Muscle of leg (tissue), 3 donors: ENCODE measurements at regions not wholly inside any gene's neighbourhood (a gene's known extent, or its start where the extent isn't known, plus 50 kb on each side); places are given as distances from the start of the nearest gene placed in this dataset.
"Not testable (repeated sequence)": the region's sequence is repeated elsewhere in the genome, so short reads cannot be mapped to it uniquely, and the experiment has no call there.

Source experiments
- DNase-seq: peaks from one replicate; pipeline ENCODE4 v3.0.0; 2013
- H3K27ac ChIP-seq: one replicate; pipeline ENCODE4 v1.5.1; 2013; ENCODE audit warnings: mild to moderate bottlenecking, low read length, control low read depth
- H3K27me3 ChIP-seq: one replicate; pipeline ENCODE4 v1.6.1; 2013; ENCODE audit warnings: low read length; ENCODE audit not compliant: control insufficient read depth, insufficient read depth
- H3K36me3 ChIP-seq: one replicate; pipeline ENCODE4 v1.6.1; 2013; ENCODE audit warnings: low read length; ENCODE audit not compliant: control insufficient read depth, insufficient read depth
- H3K4me1 ChIP-seq: one replicate; pipeline ENCODE4 v1.6.1; 2013; ENCODE audit warnings: low read length; ENCODE audit not compliant: control insufficient read depth, insufficient read depth
- H3K4me3 ChIP-seq: one replicate; pipeline ENCODE4 v1.5.1; 2013; ENCODE audit warnings: low read length, control low read depth
- H3K9me3 ChIP-seq: replicated peaks from 2 replicates; pipeline ENCODE4 v1.6.1; 2013; ENCODE audit warnings: low read depth, low read length; ENCODE audit not compliant: control insufficient read depth
- WGBS: methylation state at CpG from one replicate; pipeline ENCODE4 v1.1.5; 2013; ENCODE audit warnings: missing lambda C conversion rate; ENCODE audit not compliant: insufficient coverage; 5-methylcytosine and 5-hydroxymethylcytosine counted together

GRCh38 chr11:23606191-23606590 lies 745.9 kb upstream of the CCDC179 start:
- Histone ChIP-seq H3K36me3 (no peaks in the 10 kb centered on the region), H3K9me3 (no peaks in the 10 kb centered on the region), H3K27me3 (no peaks in the 10 kb centered on the region), H3K27ac (no peak overlapping the region), H3K4me1 (no peaks in the 10 kb centered on the region), H3K4me3 (no peak overlapping the region)
- WGBS, result no CpG with 5 or more reads among the region's 1 CpG
- DNase-seq, result no peak

GRCh38 chr11:23611726-23612125 lies 751.5 kb upstream of the CCDC179 start:
- H3K27me3 ChIP-seq, result no peaks in the 10 kb centered on the region
- H3K4me1 ChIP-seq, result no peaks in the 10 kb centered on the region
- no peak overlapping the region for H3K27ac ChIP-seq
- DNase-seq, result no peak
- H3K4me3 ChIP-seq, result no peak overlapping the region
- no peaks in the 10 kb centered on the region for H3K36me3 ChIP-seq
- 100% methylated on average over 2 of the region's 3 CpGs for WGBS
- no peaks in the 10 kb centered on the region for H3K9me3 ChIP-seq

- DNase-seq, result no peak
- no peaks in the 10 kb centered on the region for H3K4me1 ChIP-seq
- no peaks in the 10 kb centered on the region for H3K27me3 ChIP-seq
- H3K36me3 ChIP-seq, result no peaks in the 10 kb centered on the region
- H3K4me3 ChIP-seq, result no peak overlapping the region
- no peaks in the 10 kb centered on the region for H3K9me3 ChIP-seq
- no peak overlapping the region for H3K27ac ChIP-seq
Measured at GRCh38 chr11:23620617-23621016, 760.3 kb upstream of the CCDC179 start.

GRCh38 chr11:23632293-23632692 lies 772.0 kb upstream of the CCDC179 start:
- no peaks in the 10 kb centered on the region for H3K36me3 ChIP-seq
- no peak for DNase-seq
- no peaks in the 10 kb centered on the region for H3K9me3 ChIP-seq
- H3K27ac ChIP-seq, result no peak overlapping the region
- H3K27me3 ChIP-seq, result no peaks in the 10 kb centered on the region
- H3K4me3 ChIP-seq, result no peak overlapping the region
- no peaks in the 10 kb centered on the region for H3K4me1 ChIP-seq
- no CpG with 5 or more reads among the region's 2 CpGs for WGBS

DNA sequence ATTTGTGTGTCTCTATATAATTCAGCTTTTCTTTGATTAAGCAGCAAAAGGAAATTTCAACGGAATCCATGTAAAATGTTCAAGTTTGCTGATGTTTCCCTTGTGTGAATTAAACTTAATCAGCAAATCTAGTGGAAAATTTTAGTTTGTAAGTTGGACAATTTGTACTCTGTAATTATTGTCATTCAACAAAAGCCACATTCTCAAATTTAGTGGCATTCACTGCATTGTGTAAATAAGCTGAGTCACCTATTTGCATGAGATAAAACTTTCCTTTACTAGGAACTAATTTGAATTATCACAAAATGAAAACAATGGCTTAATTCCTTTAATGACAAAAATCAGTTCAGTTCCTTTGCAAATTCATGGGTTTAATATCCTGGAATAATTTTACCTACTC lies 784.2 kb upstream of the CCDC179 start:
- Histone ChIP-seq H3K36me3 (no peaks in the 10 kb centered on the region), H3K9me3 (peaks cover under 1% of the 10 kb centered on the region), H3K27me3 (no peaks in the 10 kb centered on the region), H3K27ac (no peak overlapping the region), H3K4me1 (no peaks in the 10 kb centered on the region), H3K4me3 (no peak overlapping the region)
- no CpG with 5 or more reads among the region's 1 CpG for WGBS
- DNase-seq, result no peak

GRCh38 chr11:23652336-23652735 lies 792.1 kb upstream of the CCDC179 start:
- not testable (repeated sequence) for H3K27ac ChIP-seq, H3K4me3 ChIP-seq, DNase-seq, H3K4me1 ChIP-seq, H3K27me3 ChIP-seq, H3K9me3 ChIP-seq, H3K36me3 ChIP-seq
- 96% methylated on average over 19 of the region's 20 CpGs for WGBS

- Histone ChIP-seq H3K27ac (no peak overlapping the region), H3K9me3 (no peaks in the 10 kb centered on the region), H3K27me3 (no peaks in the 10 kb centered on the region), H3K36me3 (no peaks in the 10 kb centered on the region), H3K4me1 (no peaks in the 10 kb centered on the region), H3K4me3 (no peak overlapping the region)
- no peak for DNase-seq
- 94% methylated on average over 28 of the region's 33 CpGs for WGBS
Measured at GRCh38 chr11:23653071-23653675, 792.9 kb upstream of the CCDC179 start.

GRCh38 chr11:23668324-23668723 lies 808.0 kb upstream of the CCDC179 start:
- Histone ChIP-seq H3K36me3 (no peaks in the 10 kb centered on the region), H3K4me3 (no peak overlapping the region), H3K9me3 (no peaks in the 10 kb centered on the region), H3K27me3 (no peaks in the 10 kb centered on the region), H3K27ac (no peak overlapping the region), H3K4me1 (no peaks in the 10 kb centered on the region)
- no peak for DNase-seq
- no CpG with 5 or more reads among the region's 1 CpG for WGBS

DNA sequence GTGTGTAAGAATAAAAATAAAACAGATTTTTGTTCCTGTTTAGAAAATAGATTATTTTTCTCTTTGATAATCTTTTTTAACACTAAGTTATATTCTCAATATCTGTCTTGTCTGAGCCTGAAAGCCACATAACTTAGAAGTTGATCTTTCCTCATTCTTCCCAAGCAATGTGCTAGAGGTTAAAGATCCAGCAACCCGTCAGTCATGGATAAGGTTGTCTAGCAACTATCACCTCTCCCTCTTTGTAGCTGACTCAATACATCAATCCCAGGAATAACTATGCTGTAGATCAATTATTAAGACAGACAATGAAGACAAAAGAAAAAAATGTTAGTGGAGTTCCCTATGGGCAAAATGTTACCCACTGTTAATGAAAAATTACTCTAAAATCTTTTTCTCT lies 813.1 kb upstream of the CCDC179 start:
- H3K4me3 ChIP-seq, result no peak overlapping the region
- no peaks in the 10 kb centered on the region for H3K36me3 ChIP-seq
- H3K4me1 ChIP-seq, result no peaks in the 10 kb centered on the region
- DNase-seq, result no peak
- H3K27ac ChIP-seq, result no peak overlapping the region
- no peaks in the 10 kb centered on the region for H3K27me3 ChIP-seq
- WGBS, result no CpG with 5 or more reads among the region's 1 CpG
- H3K9me3 ChIP-seq, result no peaks in the 10 kb centered on the region

DNA sequence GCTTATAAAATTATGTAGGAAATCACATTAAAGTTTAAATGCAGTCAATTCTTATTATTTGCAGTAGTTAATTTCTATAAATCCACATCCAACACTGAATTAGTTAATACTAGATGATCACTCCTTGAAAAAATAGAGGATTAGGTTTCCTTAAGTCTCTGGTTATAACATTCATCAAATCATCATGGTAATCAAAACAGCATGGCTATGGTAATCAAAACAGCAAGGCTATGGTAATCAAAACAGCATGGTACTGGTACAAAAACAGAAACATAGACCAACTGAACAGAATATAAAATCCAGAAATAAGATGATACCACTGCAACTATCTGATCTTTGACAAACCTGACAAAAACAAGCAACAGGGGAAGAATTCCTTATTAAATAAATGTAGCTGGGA lies 814.6 kb upstream of the CCDC179 start:
- Histone ChIP-seq H3K9me3 (no peaks in the 10 kb centered on the region), H3K4me3 (no peak overlapping the region), H3K27me3 (no peaks in the 10 kb centered on the region), H3K27ac (no peak overlapping the region), H3K36me3 (no peaks in the 10 kb centered on the region), H3K4me1 (no peaks in the 10 kb centered on the region)
- no peak for DNase-seq

DNA sequence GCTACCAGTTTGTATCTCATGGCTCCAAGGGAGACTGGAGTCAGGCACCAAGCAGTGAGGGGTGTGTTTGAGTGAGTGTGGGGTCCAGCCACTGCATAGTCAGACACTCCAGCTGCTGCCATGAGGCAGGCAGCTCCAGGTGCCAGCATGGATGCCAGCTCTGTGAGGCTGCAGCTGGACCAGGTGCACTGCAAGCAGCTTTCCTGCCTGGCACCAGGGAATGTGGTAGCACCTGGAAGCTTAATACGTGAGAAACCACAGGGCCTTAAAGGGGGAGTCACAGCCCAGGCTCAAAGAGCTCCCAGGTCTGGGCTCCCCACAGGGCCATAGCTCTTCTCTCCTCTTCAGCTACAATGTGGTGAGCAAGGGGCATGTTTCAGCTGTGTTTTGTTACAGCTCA lies 817.8 kb upstream of the LUZP2 start:
- no peak overlapping the region for H3K27ac ChIP-seq
- no peaks in the 10 kb centered on the region for H3K9me3 ChIP-seq
- no peak for DNase-seq
- H3K36me3 ChIP-seq, result no peaks in the 10 kb centered on the region
- H3K4me3 ChIP-seq, result no peak overlapping the region
- H3K27me3 ChIP-seq, result no peaks in the 10 kb centered on the region
- 40% methylated on average over 1 of the region's 1 CpG for WGBS
- H3K4me1 ChIP-seq, result no peaks in the 10 kb centered on the region
